NCI-H345 (cell line): ENCODE measurements at regions not wholly inside any gene's neighbourhood (a gene's known extent, or its start where the extent isn't known, plus 50 kb on each side); places are given as distances from the start of the nearest gene placed in this dataset.
"Not testable (repeated sequence)": the region's sequence is repeated elsewhere in the genome, so short reads cannot be mapped to it uniquely, and the experiment has no call there.

Experiments
- DNase-seq: peaks from one replicate; lab custom pipeline; 2025; lab: John Stamatoyannopoulos, UW

GRCh38 chr3:191646242-191646641 is 185.3 kb downstream of the PYDC2 start:
- no peak for DNase-seq

- DNase-seq, result no peak
Measured at GRCh38 chr3:191648787-191649186, 187.8 kb downstream of the PYDC2 start.

GRCh38 chr3:191649626-191650025 is 188.7 kb downstream of the PYDC2 start:
- no peak for DNase-seq

GRCh38 chr3:191658781-191659419 is 197.9 kb downstream of the PYDC2 start:
- not testable (repeated sequence) for DNase-seq

- not testable (repeated sequence) for DNase-seq
Measured at GRCh38 chr3:191662150-191662549, 201.2 kb downstream of the PYDC2 start.

GRCh38 chr3:191680989-191681597 is 220.1 kb downstream of the PYDC2 start:
- DNase-seq, result no peak

GRCh38 chr3:191682961-191683360 is 222.0 kb downstream of the PYDC2 start:
- no peak for DNase-seq

- no peak for DNase-seq
Measured at GRCh38 chr3:191686626-191687025, 225.7 kb downstream of the PYDC2 start.

GRCh38 chr3:191688756-191689433 is 227.9 kb downstream of the PYDC2 start:
- no peak for DNase-seq

GRCh38 chr3:191691184-191691583 is 230.2 kb downstream of the PYDC2 start:
- DNase-seq, result not testable (repeated sequence)

GRCh38 chr3:191695131-191695814 is 234.3 kb downstream of the PYDC2 start:
- no peak for DNase-seq

GRCh38 chr3:191695815-191696153 is 234.8 kb downstream of the PYDC2 start:
- DNase-seq, result no peak

- DNase-seq, result no peak
Measured at GRCh38 chr3:191696348-191696747, 235.4 kb downstream of the PYDC2 start.

- DNase-seq, result no peak
Measured at GRCh38 chr3:191699546-191699945, 238.6 kb downstream of the PYDC2 start.

- no peak for DNase-seq
Measured at GRCh38 chr3:191702121-191702520, 241.2 kb downstream of the PYDC2 start.

GRCh38 chr3:191707817-191708216 is 246.9 kb downstream of the PYDC2 start:
- no peak for DNase-seq

- no peak for DNase-seq
Measured at GRCh38 chr3:191715585-191715984, 254.6 kb downstream of the PYDC2 start.

- DNase-seq, result no peak
Measured at GRCh38 chr3:191721390-191721861, 260.5 kb downstream of the PYDC2 start.

GRCh38 chr3:191721990-191722389 is 261.0 kb downstream of the PYDC2 start:
- no peak for DNase-seq

GRCh38 chr3:191727338-191727737 is 266.4 kb downstream of the PYDC2 start:
- no peak for DNase-seq

GRCh38 chr3:191728186-191728585 is 267.2 kb downstream of the PYDC2 start:
- no peak for DNase-seq

GRCh38 chr3:191737742-191738141 is 276.8 kb downstream of the PYDC2 start:
- DNase-seq, result no peak

GRCh38 chr3:191740712-191741111 is 279.7 kb downstream of the PYDC2 start:
- no peak for DNase-seq
